Endodermal cell (in vitro differentiated cells): ENCODE measurements at regions not wholly inside any gene's neighbourhood (a gene's known extent, or its start where the extent isn't known, plus 50 kb on each side); places are given as distances from the start of the nearest gene placed in this dataset.

Source experiments
- DNase-seq: peaks from one replicate; pipeline ENCODE4 v3.0.0-alpha.2; 2017
- H3K27ac ChIP-seq: 2 replicates; pipeline ENCODE4 v1.5.1; 2013; ENCODE audit warnings: mild to moderate bottlenecking, low read depth, low read length, moderate library complexity
- H3K27me3 ChIP-seq: 2 replicates; pipeline ENCODE4 v1.6.1; 2013; ENCODE audit warnings: mild to moderate bottlenecking, low read length, moderate library complexity; ENCODE audit not compliant: insufficient read depth, control insufficient read depth, poor library complexity, severe bottlenecking
- H3K36me3 ChIP-seq: 2 replicates; pipeline ENCODE4 v1.7.0; 2013; ENCODE audit warnings: mild to moderate bottlenecking, low read length, moderate library complexity; ENCODE audit not compliant: control insufficient read depth, insufficient read depth
- H3K4me1 ChIP-seq: one replicate; pipeline ENCODE4 v1.7.0; 2013; ENCODE audit warnings: low read length; ENCODE audit not compliant: control insufficient read depth, insufficient read depth
- H3K4me3 ChIP-seq: 2 replicates; pipeline ENCODE4 v1.5.1; 2013; ENCODE audit warnings: mild to moderate bottlenecking, low read length, moderate library complexity
- H3K9ac ChIP-seq: 2 replicates; pipeline ENCODE4 v1.6.1; 2013; ENCODE audit warnings: mild to moderate bottlenecking, low read length, moderate library complexity; ENCODE audit not compliant: poor library complexity, severe bottlenecking; ENCODE audit errors: extremely low read depth
- H3K9me3 ChIP-seq: 2 replicates; pipeline ENCODE4 v1.6.1; 2013; ENCODE audit warnings: mild to moderate bottlenecking, low read length, moderate library complexity; ENCODE audit not compliant: control insufficient read depth
- H3K27ac Mint-ChIP-seq: 2 replicates; pipeline ENCODE4 v1.8.0; 2020; ENCODE audit warnings: mixed read lengths
- H3K27me3 Mint-ChIP-seq: 2 replicates; pipeline ENCODE4 v1.8.0; 2021; ENCODE audit warnings: mild to moderate bottlenecking, mixed read lengths; ENCODE audit not compliant: insufficient read depth
- H3K36me3 Mint-ChIP-seq: 2 replicates; pipeline ENCODE4 v1.8.0; 2020; ENCODE audit warnings: low read depth, mixed read lengths
- H3K4me1 Mint-ChIP-seq: 2 replicates; pipeline ENCODE4 v1.8.0; 2020; ENCODE audit warnings: mixed read lengths
- H3K4me3 Mint-ChIP-seq: 2 replicates; pipeline ENCODE4 v1.8.0; 2020; ENCODE audit warnings: mild to moderate bottlenecking, moderate library complexity, mixed read lengths
- H3K9me3 Mint-ChIP-seq: 2 replicates; pipeline ENCODE4 v1.8.0; 2020; ENCODE audit warnings: mild to moderate bottlenecking, mixed read lengths
- WGBS, 2 experiments: methylation state at CpG; one replicate each; pipeline versions ENCODE4 v1.1.5 to v1.1.7; 2013; ENCODE audit warnings: missing lambda C conversion rate in 2 of 2, mixed read lengths in 1 of 2; ENCODE audit not compliant: insufficient coverage in 1 of 2, insufficient read length in 1 of 2; 5-methylcytosine and 5-hydroxymethylcytosine counted together
- TF ChIP-seq, protein P1 (sequence below): fragments of 200-600 bp; sonication (generic); conservative IDR thresholded peaks from 2 replicates; pipeline ENCODE4 v1.5.0; 2021; ENCODE audit warnings: antibody characterized with exemption, mild to moderate bottlenecking

DNA sequence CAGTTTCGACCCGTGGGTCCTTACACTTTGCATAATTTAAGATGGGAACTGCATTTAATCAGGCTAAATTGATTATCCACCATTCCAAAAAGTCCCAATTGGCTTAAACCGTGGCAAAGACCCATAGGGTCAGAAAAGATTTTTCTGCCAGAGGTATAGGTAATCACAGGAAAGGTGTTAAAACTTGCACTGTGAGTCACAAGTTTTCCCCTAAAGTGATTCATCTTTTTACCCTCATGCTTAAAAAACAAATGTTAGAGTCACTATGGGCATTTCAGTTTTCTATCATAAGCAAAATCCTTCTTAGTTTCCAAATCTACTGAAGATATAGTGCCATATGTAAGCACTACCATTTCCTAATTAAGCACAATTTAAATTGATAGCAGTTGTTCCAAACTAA lies 1079.8 kb downstream of the ADGRL2 start:
- TF ChIP-seq, protein P1, sequence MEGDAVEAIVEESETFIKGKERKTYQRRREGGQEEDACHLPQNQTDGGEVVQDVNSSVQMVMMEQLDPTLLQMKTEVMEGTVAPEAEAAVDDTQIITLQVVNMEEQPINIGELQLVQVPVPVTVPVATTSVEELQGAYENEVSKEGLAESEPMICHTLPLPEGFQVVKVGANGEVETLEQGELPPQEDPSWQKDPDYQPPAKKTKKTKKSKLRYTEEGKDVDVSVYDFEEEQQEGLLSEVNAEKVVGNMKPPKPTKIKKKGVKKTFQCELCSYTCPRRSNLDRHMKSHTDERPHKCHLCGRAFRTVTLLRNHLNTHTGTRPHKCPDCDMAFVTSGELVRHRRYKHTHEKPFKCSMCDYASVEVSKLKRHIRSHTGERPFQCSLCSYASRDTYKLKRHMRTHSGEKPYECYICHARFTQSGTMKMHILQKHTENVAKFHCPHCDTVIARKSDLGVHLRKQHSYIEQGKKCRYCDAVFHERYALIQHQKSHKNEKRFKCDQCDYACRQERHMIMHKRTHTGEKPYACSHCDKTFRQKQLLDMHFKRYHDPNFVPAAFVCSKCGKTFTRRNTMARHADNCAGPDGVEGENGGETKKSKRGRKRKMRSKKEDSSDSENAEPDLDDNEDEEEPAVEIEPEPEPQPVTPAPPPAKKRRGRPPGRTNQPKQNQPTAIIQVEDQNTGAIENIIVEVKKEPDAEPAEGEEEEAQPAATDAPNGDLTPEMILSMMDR, result no peak
- H3K4me3 Mint-ChIP-seq, result no peak overlapping the region

DNA sequence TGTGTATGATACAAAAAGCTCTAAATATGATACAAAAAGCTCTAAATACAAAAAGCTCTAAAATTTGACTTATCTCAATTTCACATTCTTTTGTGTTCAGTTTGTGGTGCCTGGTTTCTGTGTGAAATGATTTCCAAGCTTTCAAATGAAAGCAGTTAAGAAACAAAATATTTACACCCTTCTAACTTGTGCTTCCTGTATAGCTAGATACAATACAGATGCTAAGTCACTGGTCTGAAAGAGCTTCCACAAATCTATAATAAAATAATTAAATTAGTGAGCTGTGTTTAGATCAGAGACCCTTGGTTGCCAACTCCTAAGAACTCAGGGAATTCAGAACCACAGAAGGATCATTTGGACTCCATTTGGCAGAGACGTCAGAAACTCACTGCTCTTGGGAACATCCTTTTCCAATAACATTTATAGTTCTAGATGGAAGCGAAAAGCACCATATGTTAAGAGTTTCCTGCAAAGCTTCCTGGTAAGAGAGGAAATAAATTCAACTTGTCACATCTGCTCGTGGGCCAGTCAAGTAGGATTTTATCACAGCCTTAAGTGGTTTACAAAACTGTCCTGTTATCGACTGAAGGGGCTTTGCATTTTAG lies 1079.1 kb downstream of the ADGRL2 start:
- Histone ChIP-seq H3K27me3 (no peaks in the 10 kb centered on the region), H3K4me3 (no peak overlapping the region), H3K27ac (no peak overlapping the region), H3K36me3 (no peaks in the 10 kb centered on the region), H3K9ac (no peak overlapping the region), H3K4me1 (no peaks in the 10 kb centered on the region), H3K9me3 (no peaks in the 10 kb centered on the region)
- WGBS, 2 experiments, result 86 to 89% methylated on average over 1 to 4 of the region's 4 CpGs
- Mint-ChIP-seq H3K4me3 (no peak overlapping the region), H3K9me3 (no peaks in the 10 kb centered on the region), H3K4me1 (peaks cover 6% of the 10 kb centered on the region), H3K27ac (no peak overlapping the region), H3K27me3 (no peaks in the 10 kb centered on the region), H3K36me3 (no peaks in the 10 kb centered on the region)
- DNase-seq, result no peak
- TF ChIP-seq, protein P1, result no peak

More for the DNA sequence above, 1079.8 kb downstream of the ADGRL2 start:
- 83 to 94% methylated on average over 3 of the region's 3 CpGs for WGBS, 2 experiments
- no peaks in the 10 kb centered on the region for H3K27me3 ChIP-seq
- H3K9ac ChIP-seq, result no peak overlapping the region
- H3K36me3 ChIP-seq, result no peaks in the 10 kb centered on the region
- H3K4me3 ChIP-seq, result no peak overlapping the region
- Mint-ChIP-seq H3K36me3 (no peaks in the 10 kb centered on the region), H3K27ac (no peak overlapping the region), H3K4me1 (peaks cover 6% of the 10 kb centered on the region), H3K9me3 (no peaks in the 10 kb centered on the region), H3K27me3 (no peaks in the 10 kb centered on the region)
- no peak for DNase-seq
- H3K27ac ChIP-seq, result no peak overlapping the region
- no peaks in the 10 kb centered on the region for H3K9me3 ChIP-seq
- no peaks in the 10 kb centered on the region for H3K4me1 ChIP-seq

DNA sequence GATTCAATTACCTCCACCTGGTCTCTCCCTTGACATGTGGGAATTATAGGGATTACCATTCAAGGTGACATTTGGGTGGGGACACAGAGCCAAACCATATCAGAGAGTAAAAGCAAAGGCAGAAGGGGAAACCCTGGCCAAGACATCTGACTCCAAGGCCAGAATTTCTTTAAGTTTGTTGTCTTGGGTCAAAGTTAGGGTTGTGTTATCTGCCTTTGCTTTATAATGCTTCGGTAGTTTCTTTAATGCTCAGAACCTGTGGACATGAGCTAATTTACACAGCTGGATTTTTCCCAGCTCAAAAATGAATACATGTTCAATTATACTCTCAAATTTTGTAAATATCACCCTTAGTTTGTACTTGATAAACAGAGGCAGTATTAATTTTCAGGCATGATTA lies 1074.4 kb downstream of the ADGRL2 start:
- Mint-ChIP-seq H3K36me3 (no peaks in the 10 kb centered on the region), H3K9me3 (no peaks in the 10 kb centered on the region), H3K27me3 (no peaks in the 10 kb centered on the region), H3K27ac (no peak overlapping the region), H3K4me1 (peaks cover 16% of the 10 kb centered on the region), H3K4me3 (no peak overlapping the region)
- H3K4me1 ChIP-seq, result no peaks in the 10 kb centered on the region
- H3K27me3 ChIP-seq, result no peaks in the 10 kb centered on the region
- H3K4me3 ChIP-seq, result no peak overlapping the region
- H3K9me3 ChIP-seq, result no peaks in the 10 kb centered on the region
- no peak for DNase-seq
- H3K27ac ChIP-seq, result no peak overlapping the region
- H3K36me3 ChIP-seq, result no peaks in the 10 kb centered on the region
- TF ChIP-seq, protein P1, result no peak
- WGBS, 2 experiments, result 94% methylated on average over 1 of the region's 1 CpG; no CpG with 5 or more reads in 1 of the 2 experiments
- H3K9ac ChIP-seq, result no peak overlapping the region
